LNCaP clone FGC (cell line): ENCODE measurements at regions not wholly inside any gene's neighbourhood (a gene's known extent, or its start where the extent isn't known, plus 50 kb on each side); places are given as distances from the start of the nearest gene placed in this dataset.
A peak's percentile ranks its signal among the peaks of the same experiment; 100 is the strongest.
"Not testable (repeated sequence)": the region's sequence is repeated elsewhere in the genome, so short reads cannot be mapped to it uniquely, and the experiment has no call there.

Source experiments
- DNase-seq: peaks from one replicate; pipeline ENCODE4 v3.0.0-alpha.2; 2011; ENCODE audit warnings: low read depth
- H3K4me3 ChIP-seq: 2 replicates; pipeline ENCODE4 v1.5.1; 2011; ENCODE audit warnings: mild to moderate bottlenecking, low read depth, low read length, control low read depth
- CTCF ChIP-seq: IDR thresholded peaks from 2 replicates; pipeline ENCODE4 v1.5.1; 2012; ENCODE audit warnings: mild to moderate bottlenecking; ENCODE audit not compliant: control insufficient read depth, insufficient read depth; ENCODE audit errors: extremely low read depth

GRCh38 chr11:87897071-87897470, 278.2 kb downstream of the RAB38 start:
- no peak for TF ChIP-seq CTCF
- no peak overlapping the region for H3K4me3 ChIP-seq
- DNase-seq = no peak

DNA sequence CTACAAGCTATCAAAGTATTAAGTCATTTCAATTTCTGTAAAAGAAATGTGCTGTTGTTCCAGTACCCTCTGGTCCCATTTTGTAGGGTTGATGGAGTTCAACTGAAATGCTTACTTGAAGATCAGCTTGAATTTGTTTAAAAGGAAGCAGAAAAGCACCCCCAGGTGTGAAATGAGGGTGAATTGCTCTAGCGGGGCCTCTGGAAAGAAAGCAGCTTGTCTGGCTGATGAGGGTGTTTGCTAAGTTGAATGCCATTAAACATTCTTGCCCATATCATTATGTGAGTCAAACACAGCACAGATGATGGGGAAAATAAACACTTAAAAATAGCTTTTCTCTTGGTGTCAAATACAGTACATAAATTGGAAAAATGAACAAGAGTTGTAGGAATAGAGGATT, 280.3 kb downstream of the RAB38 start:
- no peak for TF ChIP-seq CTCF

DNA sequence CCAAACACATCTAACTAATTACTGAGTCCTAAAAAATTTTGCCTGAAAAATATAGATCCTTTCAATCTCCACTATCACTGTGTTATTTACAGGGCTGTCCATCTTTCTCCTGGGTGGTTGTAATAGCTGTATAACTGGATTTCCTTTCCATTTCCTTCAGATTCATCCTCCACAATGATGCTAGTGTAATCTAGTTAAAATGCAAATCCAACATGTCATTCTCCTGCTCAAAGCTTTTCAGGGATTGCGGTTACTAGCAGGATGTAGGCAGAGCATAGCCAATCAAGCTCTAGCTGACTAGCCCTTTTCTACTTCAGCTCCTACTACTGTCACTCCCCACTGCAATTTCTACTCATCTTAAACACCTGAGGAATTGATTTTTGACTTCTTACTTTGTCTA, 283.0 kb downstream of the RAB38 start:
- TF ChIP-seq CTCF = no peak
- no peak overlapping the region for H3K4me3 ChIP-seq

More for the DNA sequence above, 280.3 kb downstream of the RAB38 start:
- DNase-seq = no peak
- H3K4me3 ChIP-seq = no peak overlapping the region

DNA sequence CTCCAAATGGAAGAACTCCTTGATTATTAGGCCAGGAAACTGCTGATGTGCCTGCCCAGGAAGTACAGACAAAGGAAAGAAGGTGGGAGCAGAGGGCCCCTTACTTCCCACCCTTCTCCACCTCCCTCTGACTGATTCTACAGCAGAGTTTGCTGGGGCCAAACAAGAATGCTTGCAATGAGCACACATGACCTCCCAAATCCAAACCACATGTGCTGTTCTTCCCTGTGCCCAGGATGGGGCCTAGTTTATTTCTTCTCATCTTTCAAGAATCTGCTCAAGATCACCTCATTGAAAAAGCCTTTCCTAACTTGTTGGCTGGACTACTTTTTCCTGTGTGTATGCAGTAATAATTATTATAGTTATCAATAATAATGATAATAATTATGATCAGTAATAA, 286.1 kb downstream of the RAB38 start:
- TF ChIP-seq CTCF = no peak
- DNase-seq = no peak
- no peak overlapping the region for H3K4me3 ChIP-seq

More for the DNA sequence above, 283.0 kb downstream of the RAB38 start:
- no peak for DNase-seq

GRCh38 chr11:87885084-87885483, 290.2 kb downstream of the RAB38 start:
- not testable (repeated sequence) for DNase-seq, H3K4me3 ChIP-seq

DNA sequence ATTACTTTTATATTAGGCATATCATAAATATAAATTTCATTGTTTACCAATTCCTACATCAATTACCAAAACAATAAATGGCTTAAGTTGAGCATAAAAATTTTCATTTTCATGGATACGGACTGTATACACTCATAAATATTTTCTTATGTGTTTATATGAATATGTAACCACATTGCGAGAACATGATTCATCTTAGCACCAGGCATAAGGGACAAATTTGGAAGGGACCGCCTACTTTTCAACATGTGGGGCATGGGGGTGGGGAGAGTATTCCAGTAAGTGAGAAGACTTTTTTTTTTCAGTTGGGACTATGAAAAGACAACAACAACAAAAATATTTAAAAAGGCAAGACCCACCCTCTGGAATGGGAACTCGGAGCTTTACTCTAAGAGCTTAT, 296.1 kb downstream of the RAB38 start:
- DNase-seq = no peak

DNA sequence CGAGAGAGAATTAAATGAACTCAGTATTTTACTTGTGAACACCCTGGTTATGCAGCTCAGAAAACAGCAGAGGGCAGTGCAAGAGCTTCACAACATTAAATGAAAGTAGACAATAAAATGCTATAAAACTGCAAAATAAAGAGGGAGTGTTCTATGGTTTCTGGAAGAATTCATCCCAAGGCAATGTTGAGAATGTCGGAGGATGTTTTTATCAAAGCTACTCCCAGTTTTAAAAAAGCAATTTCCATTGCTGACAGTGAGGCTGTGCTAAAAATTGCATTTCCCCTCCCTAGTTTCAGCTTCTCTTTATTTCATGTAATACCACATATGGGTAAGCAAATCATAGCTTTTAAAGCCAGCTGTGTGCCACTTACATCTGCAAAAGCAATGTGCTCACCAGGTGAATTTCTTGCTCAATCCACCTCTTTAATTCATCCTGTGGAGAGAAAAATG, 296.8 kb downstream of the RAB38 start:
- no peak for DNase-seq
- TF ChIP-seq CTCF = peak; percentile 72
- H3K4me3 ChIP-seq = no peak overlapping the region

More for the DNA sequence above, 296.1 kb downstream of the RAB38 start:
- H3K4me3 ChIP-seq = no peak overlapping the region
- no peak for TF ChIP-seq CTCF
